SK-N-SH (cell line): ENCODE measurements at regions not wholly inside any gene's neighbourhood (a gene's known extent, or its start where the extent isn't known, plus 50 kb on each side); places are given as distances from the start of the nearest gene placed in this dataset.

Source experiments
- EP300 ChIP-seq, 2 experiments: IDR thresholded peaks; 2 replicates each; pipeline versions ENCODE4 v1.4.0 to v1.6.1; 2012; ENCODE audit warnings: borderline replicate concordance in 1 of 2, low read depth in 1 of 2, low read length in 1 of 2
- EZH2phosphoT487 ChIP-seq: fragments of 200-600 bp; sonication (generic); IDR thresholded peaks from 2 replicates; pipeline ENCODE4 v1.6.1; 2017; ENCODE audit warnings: low read depth, mixed run types, mild to moderate bottlenecking, antibody characterized with exemption, moderate library complexity, borderline replicate concordance
- FOSL2 ChIP-seq: IDR thresholded peaks from 2 replicates; pipeline ENCODE4 v1.4.0; 2012; ENCODE audit warnings: low read depth, mild to moderate bottlenecking, moderate library complexity, borderline replicate concordance
- FOXM1 ChIP-seq: IDR thresholded peaks from 2 replicates; pipeline ENCODE4 v1.4.0; 2012; ENCODE audit warnings: low read depth, mild to moderate bottlenecking
- RAD21 ChIP-seq: IDR thresholded peaks from 2 replicates; pipeline ENCODE4 v1.6.1; 2012; ENCODE audit warnings: mild to moderate bottlenecking, low read length
- YY1 ChIP-seq: IDR thresholded peaks from 2 replicates; pipeline ENCODE4 v1.4.0; 2012; ENCODE audit warnings: low read depth, mild to moderate bottlenecking
- TF ChIP-seq, protein P1 (sequence below): fragments of 200-600 bp; sonication (generic); IDR thresholded peaks from 2 replicates; pipeline ENCODE4 v1.6.1; 2017; ENCODE audit warnings: antibody characterized with exemption, mild to moderate bottlenecking, moderate library complexity
- TF ChIP-seq, protein P2 (sequence below): IDR thresholded peaks from 2 replicates; pipeline ENCODE4; 2012

DNA sequence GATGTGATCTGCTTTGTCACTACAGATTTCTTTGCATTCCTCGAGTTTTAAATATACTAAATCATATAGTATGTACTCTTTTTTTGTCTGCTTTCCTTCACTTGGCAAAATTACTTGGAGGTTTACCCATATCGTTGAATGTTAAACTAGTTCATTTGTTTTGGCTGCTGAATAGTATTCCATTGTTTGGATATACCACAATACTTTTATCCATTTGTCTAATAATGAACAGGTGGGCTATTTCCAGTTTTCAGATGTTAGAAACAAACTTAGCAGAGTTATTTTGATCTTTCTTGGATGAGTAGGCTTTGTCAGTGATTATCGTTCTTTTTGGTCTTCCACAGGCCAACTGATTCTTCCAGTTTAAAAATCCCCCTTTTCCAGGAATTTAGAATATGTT is 154.0 kb upstream of the TGFBR2 start:
- TF ChIP-seq EZH2phosphoT487 (no peak), EP300 (IDR thresholded peaks at IDR 0.05; ENCODE audit: borderline replicate concordance in 1 of 2, low read depth in 1 of 2, low read length in 1 of 2) (no peak), FOXM1 (no peak), RAD21 (no peak), FOSL2 (no peak), YY1 (no peak)
- TF ChIP-seq, protein P1, sequence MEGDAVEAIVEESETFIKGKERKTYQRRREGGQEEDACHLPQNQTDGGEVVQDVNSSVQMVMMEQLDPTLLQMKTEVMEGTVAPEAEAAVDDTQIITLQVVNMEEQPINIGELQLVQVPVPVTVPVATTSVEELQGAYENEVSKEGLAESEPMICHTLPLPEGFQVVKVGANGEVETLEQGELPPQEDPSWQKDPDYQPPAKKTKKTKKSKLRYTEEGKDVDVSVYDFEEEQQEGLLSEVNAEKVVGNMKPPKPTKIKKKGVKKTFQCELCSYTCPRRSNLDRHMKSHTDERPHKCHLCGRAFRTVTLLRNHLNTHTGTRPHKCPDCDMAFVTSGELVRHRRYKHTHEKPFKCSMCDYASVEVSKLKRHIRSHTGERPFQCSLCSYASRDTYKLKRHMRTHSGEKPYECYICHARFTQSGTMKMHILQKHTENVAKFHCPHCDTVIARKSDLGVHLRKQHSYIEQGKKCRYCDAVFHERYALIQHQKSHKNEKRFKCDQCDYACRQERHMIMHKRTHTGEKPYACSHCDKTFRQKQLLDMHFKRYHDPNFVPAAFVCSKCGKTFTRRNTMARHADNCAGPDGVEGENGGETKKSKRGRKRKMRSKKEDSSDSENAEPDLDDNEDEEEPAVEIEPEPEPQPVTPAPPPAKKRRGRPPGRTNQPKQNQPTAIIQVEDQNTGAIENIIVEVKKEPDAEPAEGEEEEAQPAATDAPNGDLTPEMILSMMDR: no peak
- TF ChIP-seq, protein P2, sequence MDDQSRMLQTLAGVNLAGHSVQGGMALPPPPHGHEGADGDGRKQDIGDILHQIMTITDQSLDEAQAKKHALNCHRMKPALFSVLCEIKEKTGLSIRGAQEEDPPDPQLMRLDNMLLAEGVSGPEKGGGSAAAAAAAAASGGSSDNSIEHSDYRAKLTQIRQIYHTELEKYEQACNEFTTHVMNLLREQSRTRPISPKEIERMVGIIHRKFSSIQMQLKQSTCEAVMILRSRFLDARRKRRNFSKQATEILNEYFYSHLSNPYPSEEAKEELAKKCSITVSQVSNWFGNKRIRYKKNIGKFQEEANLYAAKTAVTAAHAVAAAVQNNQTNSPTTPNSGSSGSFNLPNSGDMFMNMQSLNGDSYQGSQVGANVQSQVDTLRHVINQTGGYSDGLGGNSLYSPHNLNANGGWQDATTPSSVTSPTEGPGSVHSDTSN: no peak
